ENCODE measurements at regions not wholly inside any gene's neighbourhood (a gene's known extent, or its start where the extent isn't known, plus 50 kb on each side); places are given as distances from the start of the nearest gene placed in this dataset.

DNA sequence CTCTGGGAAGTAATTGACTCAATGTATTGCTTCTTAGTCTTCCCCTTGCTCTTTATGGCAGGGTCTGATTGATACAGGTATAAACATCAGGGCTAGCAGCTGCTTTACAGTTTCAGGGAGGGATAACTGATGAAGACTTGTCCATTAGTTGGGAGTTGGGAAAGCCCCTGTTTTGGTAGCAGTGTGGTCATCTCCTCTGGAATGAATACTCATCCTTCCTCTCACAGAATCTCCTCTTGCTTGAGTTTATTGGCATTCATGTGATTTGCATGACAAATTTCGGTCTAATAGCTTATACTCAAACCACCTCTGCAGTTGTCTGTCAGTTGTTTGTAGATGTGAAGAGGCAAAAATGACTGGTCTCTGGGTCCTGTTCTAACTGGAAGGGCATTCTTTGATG lies 79.7 kb downstream of the FAT3 start (continued):
- TF ChIP-seq EZH2 (IDR thresholded peaks at IDR 0.05; ENCODE audit: low read depth, unreplicated experiment): no peak
- no peak for TF ChIP-seq NANOG (IDR thresholded peaks at IDR 0.05; ENCODE audit: borderline replicate concordance)

DNA sequence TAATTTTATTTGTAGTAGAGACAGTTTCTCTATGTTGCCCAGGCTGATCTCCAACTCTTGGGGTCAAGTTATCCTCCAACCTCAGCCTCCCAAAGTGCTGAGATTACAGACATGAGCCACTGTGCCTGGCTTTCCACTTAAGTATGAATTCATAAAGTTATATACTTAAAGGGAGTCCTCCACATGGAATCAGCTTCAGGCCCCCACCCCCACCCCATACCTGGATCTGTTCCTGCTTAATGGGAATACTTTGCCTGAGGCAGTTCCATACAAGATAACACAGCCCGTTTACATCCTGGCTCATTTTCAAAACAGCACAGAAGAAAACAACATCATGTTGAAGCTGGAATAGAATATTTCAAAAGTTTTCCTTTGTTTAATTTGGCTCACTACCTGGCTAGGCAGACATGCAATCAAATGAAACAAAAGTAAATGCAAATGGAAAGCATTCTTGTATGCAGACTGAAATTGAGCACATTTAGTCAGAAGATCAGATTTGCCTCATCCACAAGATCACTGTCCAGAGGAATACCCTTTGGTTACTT lies 82.4 kb downstream of the FAT3 start:
- no peak for DNase-seq (ENCODE audit: low spot score)
- Histone ChIP-seq H3K27ac (ENCODE audit: low read depth) (peak overlapping the region; percentile 80), H3K9me2 (ENCODE audit: insufficient read depth) (0 out of 2 replicates have a peak, but pooled peaks cover 6% of the 10 kb centered on the region), H3K4me1 (ENCODE audit: insufficient read depth) (peaks cover 89% of the 10 kb centered on the region), H3K36me3 (ENCODE audit: insufficient read depth) (no peaks in the 10 kb centered on the region), H3F3A (replicated peaks; ENCODE audit: low read depth) (no peaks in the 10 kb centered on the region; the same call in 1 of the 2 replicates), H3K79me2 (replicated peaks; ENCODE audit: insufficient read depth) (peaks cover 80% of the 10 kb centered on the region), H3K27me3 (ENCODE audit: insufficient read depth) (no peaks in the 10 kb centered on the region), H4K20me1 (replicated peaks; ENCODE audit: insufficient read depth) (no peaks in the 10 kb centered on the region), H3K4me2 (peak overlapping the region; percentile 60), H2AFZ (no peak overlapping the region), H3K4me3 (peak overlapping the region; percentile 26; the same call in 1 of the 2 replicates)
- Mint-ChIP-seq H3K27ac (peak overlapping the region; percentile 95), H3K27me3 (ENCODE audit: insufficient read depth, low read depth, poor library complexity) (peaks cover 14% of the 10 kb centered on the region), H3K9me3 (no peaks in the 10 kb centered on the region), H3K4me3 (peak overlapping the region; percentile 7; the same call in 1 of the 3 replicates), H3K36me3 (ENCODE audit: low read depth) (no peaks in the 10 kb centered on the region; the same call in 2 of the 3 replicates), H3K4me1 (peaks cover 90% of the 10 kb centered on the region)
- no peak for ATAC-seq
- TF ChIP-seq EZH2phosphoT487 (IDR thresholded peaks at IDR 0.05; ENCODE audit: unreplicated experiment): no peak
- TF ChIP-seq, protein P1, sequence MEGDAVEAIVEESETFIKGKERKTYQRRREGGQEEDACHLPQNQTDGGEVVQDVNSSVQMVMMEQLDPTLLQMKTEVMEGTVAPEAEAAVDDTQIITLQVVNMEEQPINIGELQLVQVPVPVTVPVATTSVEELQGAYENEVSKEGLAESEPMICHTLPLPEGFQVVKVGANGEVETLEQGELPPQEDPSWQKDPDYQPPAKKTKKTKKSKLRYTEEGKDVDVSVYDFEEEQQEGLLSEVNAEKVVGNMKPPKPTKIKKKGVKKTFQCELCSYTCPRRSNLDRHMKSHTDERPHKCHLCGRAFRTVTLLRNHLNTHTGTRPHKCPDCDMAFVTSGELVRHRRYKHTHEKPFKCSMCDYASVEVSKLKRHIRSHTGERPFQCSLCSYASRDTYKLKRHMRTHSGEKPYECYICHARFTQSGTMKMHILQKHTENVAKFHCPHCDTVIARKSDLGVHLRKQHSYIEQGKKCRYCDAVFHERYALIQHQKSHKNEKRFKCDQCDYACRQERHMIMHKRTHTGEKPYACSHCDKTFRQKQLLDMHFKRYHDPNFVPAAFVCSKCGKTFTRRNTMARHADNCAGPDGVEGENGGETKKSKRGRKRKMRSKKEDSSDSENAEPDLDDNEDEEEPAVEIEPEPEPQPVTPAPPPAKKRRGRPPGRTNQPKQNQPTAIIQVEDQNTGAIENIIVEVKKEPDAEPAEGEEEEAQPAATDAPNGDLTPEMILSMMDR (conservative IDR thresholded peaks at IDR 0.05; ENCODE audit: low read depth in 2 of 2): no peak
- TF ChIP-seq ZNF114 (CRISPR knock-in tag; IDR thresholded peaks at IDR 0.05): no peak
- TF ChIP-seq EZH2 (IDR thresholded peaks at IDR 0.05; ENCODE audit: low read depth, unreplicated experiment): no peak
- TF ChIP-seq, protein P2, sequence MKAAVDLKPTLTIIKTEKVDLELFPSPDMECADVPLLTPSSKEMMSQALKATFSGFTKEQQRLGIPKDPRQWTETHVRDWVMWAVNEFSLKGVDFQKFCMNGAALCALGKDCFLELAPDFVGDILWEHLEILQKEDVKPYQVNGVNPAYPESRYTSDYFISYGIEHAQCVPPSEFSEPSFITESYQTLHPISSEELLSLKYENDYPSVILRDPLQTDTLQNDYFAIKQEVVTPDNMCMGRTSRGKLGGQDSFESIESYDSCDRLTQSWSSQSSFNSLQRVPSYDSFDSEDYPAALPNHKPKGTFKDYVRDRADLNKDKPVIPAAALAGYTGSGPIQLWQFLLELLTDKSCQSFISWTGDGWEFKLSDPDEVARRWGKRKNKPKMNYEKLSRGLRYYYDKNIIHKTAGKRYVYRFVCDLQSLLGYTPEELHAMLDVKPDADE (IDR thresholded peaks at IDR 0.05): no peak
- no peak for TF ChIP-seq NANOG (IDR thresholded peaks at IDR 0.05; ENCODE audit: borderline replicate concordance)
- TF ChIP-seq STAT1 (IDR thresholded peaks at IDR 0.05; ENCODE audit: unreplicated experiment): no peak
- no peak for TF ChIP-seq ZNF331 (CRISPR knock-in tag; IDR thresholded peaks at IDR 0.05; ENCODE audit: low read depth)
- TF ChIP-seq, protein P3, sequence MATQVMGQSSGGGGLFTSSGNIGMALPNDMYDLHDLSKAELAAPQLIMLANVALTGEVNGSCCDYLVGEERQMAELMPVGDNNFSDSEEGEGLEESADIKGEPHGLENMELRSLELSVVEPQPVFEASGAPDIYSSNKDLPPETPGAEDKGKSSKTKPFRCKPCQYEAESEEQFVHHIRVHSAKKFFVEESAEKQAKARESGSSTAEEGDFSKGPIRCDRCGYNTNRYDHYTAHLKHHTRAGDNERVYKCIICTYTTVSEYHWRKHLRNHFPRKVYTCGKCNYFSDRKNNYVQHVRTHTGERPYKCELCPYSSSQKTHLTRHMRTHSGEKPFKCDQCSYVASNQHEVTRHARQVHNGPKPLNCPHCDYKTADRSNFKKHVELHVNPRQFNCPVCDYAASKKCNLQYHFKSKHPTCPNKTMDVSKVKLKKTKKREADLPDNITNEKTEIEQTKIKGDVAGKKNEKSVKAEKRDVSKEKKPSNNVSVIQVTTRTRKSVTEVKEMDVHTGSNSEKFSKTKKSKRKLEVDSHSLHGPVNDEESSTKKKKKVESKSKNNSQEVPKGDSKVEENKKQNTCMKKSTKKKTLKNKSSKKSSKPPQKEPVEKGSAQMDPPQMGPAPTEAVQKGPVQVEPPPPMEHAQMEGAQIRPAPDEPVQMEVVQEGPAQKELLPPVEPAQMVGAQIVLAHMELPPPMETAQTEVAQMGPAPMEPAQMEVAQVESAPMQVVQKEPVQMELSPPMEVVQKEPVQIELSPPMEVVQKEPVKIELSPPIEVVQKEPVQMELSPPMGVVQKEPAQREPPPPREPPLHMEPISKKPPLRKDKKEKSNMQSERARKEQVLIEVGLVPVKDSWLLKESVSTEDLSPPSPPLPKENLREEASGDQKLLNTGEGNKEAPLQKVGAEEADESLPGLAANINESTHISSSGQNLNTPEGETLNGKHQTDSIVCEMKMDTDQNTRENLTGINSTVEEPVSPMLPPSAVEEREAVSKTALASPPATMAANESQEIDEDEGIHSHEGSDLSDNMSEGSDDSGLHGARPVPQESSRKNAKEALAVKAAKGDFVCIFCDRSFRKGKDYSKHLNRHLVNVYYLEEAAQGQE (IDR thresholded peaks at IDR 0.05; ENCODE audit: unreplicated experiment): no peak
- no peak for TF ChIP-seq JUNB (IDR thresholded peaks at IDR 0.05; ENCODE audit: unreplicated experiment)

All from GM23338 (cell line).